H9 (cell line): ENCODE measurements at regions not wholly inside any gene's neighbourhood (a gene's known extent, or its start where the extent isn't known, plus 50 kb on each side); places are given as distances from the start of the nearest gene placed in this dataset.

Source experiments
- DNase-seq: peaks from one replicate; pipeline ENCODE4 v3.0.0-alpha.2; 2017
- H2AFZ ChIP-seq: one replicate; pipeline ENCODE4 v1.6.1; 2013; ENCODE audit warnings: mild to moderate bottlenecking, low read length, control low read depth, moderate library complexity
- H2AK5ac ChIP-seq: 2 replicates; pipeline ENCODE4 v1.6.1; 2013; ENCODE audit warnings: low read length, control low read depth, mixed read lengths; ENCODE audit not compliant: insufficient read length
- H2BK120ac ChIP-seq: one replicate; pipeline ENCODE4 v1.6.1; 2013; ENCODE audit warnings: low read depth, mild to moderate bottlenecking, low read length, control low read depth, inconsistent platforms; ENCODE audit not compliant: poor library complexity, severe bottlenecking
- H2BK12ac ChIP-seq: 2 replicates; pipeline ENCODE4 v1.6.1; 2013; ENCODE audit warnings: low read length, control low read depth, mixed read lengths, low read depth; ENCODE audit not compliant: insufficient read length
- H2BK15ac ChIP-seq: 2 replicates; pipeline ENCODE4 v1.6.1; 2013; ENCODE audit warnings: low read depth, low read length, control low read depth
- H2BK20ac ChIP-seq: one replicate; pipeline ENCODE4 v1.6.1; 2013; ENCODE audit warnings: low read depth, mild to moderate bottlenecking, low read length, control low read depth, inconsistent platforms; ENCODE audit not compliant: poor library complexity, severe bottlenecking
- H2BK5ac ChIP-seq: 2 replicates; pipeline ENCODE4 v1.6.1; 2013; ENCODE audit warnings: low read length, control low read depth, mixed read lengths; ENCODE audit not compliant: insufficient read length
- H3K14ac ChIP-seq: 2 replicates; pipeline ENCODE4 v1.6.1; 2013; ENCODE audit warnings: low read length, control low read depth; ENCODE audit not compliant: insufficient read depth
- H3K18ac ChIP-seq: 2 replicates; pipeline ENCODE4 v1.6.1; 2013; ENCODE audit warnings: low read depth, mild to moderate bottlenecking, mixed read lengths, low read length, control low read depth; ENCODE audit not compliant: insufficient read length
- H3K23ac ChIP-seq: 2 replicates; pipeline ENCODE4 v1.6.1; 2013; ENCODE audit warnings: low read length, control low read depth, mixed read lengths, low read depth; ENCODE audit not compliant: insufficient read length
- H3K23me2 ChIP-seq: 2 replicates; pipeline ENCODE4 v1.6.1; 2013; ENCODE audit warnings: low read depth, mild to moderate bottlenecking, mixed read lengths, low read length, control low read depth; ENCODE audit not compliant: insufficient read length, poor library complexity, severe bottlenecking
- H3K27ac ChIP-seq: 2 replicates; pipeline ENCODE4 v1.5.1; 2013; ENCODE audit warnings: low read length, control low read depth, mixed read lengths, low read depth; ENCODE audit not compliant: insufficient read length
- H3K27me3 ChIP-seq: 2 replicates; pipeline ENCODE4 v1.6.1; 2013; ENCODE audit warnings: low read length, control low read depth, inconsistent platforms; ENCODE audit not compliant: insufficient read depth
- H3K4ac ChIP-seq: 2 replicates; pipeline ENCODE4 v1.6.1; 2013; ENCODE audit warnings: low read depth, mild to moderate bottlenecking, control low read depth, inconsistent platforms, low read length, moderate library complexity
- H3K4me1 ChIP-seq: 2 replicates; pipeline ENCODE4 v1.6.1; 2013; ENCODE audit warnings: low read length, control low read depth, inconsistent platforms; ENCODE audit not compliant: insufficient read depth
- H3K4me2 ChIP-seq: 2 replicates; pipeline ENCODE4 v1.6.1; 2013; ENCODE audit warnings: low read length, control low read depth, mixed read lengths; ENCODE audit not compliant: insufficient read length, insufficient read depth
- H3K56ac ChIP-seq: 2 replicates; pipeline ENCODE4 v1.6.1; 2013; ENCODE audit warnings: low read depth, mild to moderate bottlenecking, mixed read lengths, low read length, control low read depth; ENCODE audit not compliant: insufficient read length
- H3K79me1 ChIP-seq: 2 replicates; pipeline ENCODE4 v1.6.1; 2013; ENCODE audit warnings: low read depth, mild to moderate bottlenecking, moderate library complexity, low read length, control low read depth, inconsistent platforms; ENCODE audit not compliant: insufficient read depth, poor library complexity, severe bottlenecking
- H3K79me2 ChIP-seq: 2 replicates; pipeline ENCODE4 v1.6.1; 2013; ENCODE audit warnings: low read length, control low read depth, inconsistent platforms; ENCODE audit not compliant: insufficient read depth
- H3K9ac ChIP-seq: 2 replicates; pipeline ENCODE4 v1.6.1; 2013; ENCODE audit warnings: low read length, control low read depth, mixed read lengths; ENCODE audit not compliant: insufficient read length; ENCODE audit errors: extremely low read depth
- H3K9me3 ChIP-seq: one replicate; pipeline ENCODE4 v1.6.1; 2013; ENCODE audit warnings: low read depth, low read length, inconsistent platforms; ENCODE audit not compliant: control insufficient read depth
- H3T11ph ChIP-seq: one replicate; pipeline ENCODE4 v1.6.1; 2013; ENCODE audit warnings: mild to moderate bottlenecking, low read length, control low read depth, inconsistent platforms
- H4K20me1 ChIP-seq: one replicate; pipeline ENCODE4 v1.6.1; 2013; ENCODE audit not compliant: control insufficient read depth, insufficient read length, insufficient read depth
- H4K5ac ChIP-seq: 2 replicates; pipeline ENCODE4 v1.6.1; 2013; ENCODE audit warnings: low read depth, mild to moderate bottlenecking, mixed read lengths, low read length, control low read depth; ENCODE audit not compliant: insufficient read length
- H4K8ac ChIP-seq: replicated peaks from 2 replicates; pipeline ENCODE4 v1.6.1; 2013; ENCODE audit warnings: low read length, control low read depth, mixed read lengths, low read depth; ENCODE audit not compliant: insufficient read length
- H4K91ac ChIP-seq: 2 replicates; pipeline ENCODE4 v1.6.1; 2013; ENCODE audit warnings: low read depth, mild to moderate bottlenecking, moderate library complexity, mixed read lengths, low read length, control low read depth; ENCODE audit not compliant: insufficient read length
- H3K27ac Mint-ChIP-seq, 3 experiments: 2 replicates in 2 of 3; 3 replicates in 1 of 3; pipeline ENCODE4 v1.8.0; 2020 to 2021; ENCODE audit warnings: mixed read lengths in 3 of 3, mild to moderate bottlenecking in 1 of 3, moderate library complexity in 1 of 3
- H3K27me3 Mint-ChIP-seq: 2 replicates; pipeline ENCODE4 v1.8.0; 2021; ENCODE audit warnings: low read depth, mild to moderate bottlenecking, moderate library complexity, mixed read lengths
- H3K36me3 Mint-ChIP-seq, 3 experiments: 2 replicates in 2 of 3; 3 replicates in 1 of 3; pipeline ENCODE4 v1.8.0; 2020 to 2021; ENCODE audit warnings: low read depth in 3 of 3, mixed read lengths in 3 of 3; ENCODE audit not compliant: insufficient read depth in 1 of 3
- H3K4me1 Mint-ChIP-seq, 2 experiments: 2 replicates each; pipeline ENCODE4 v1.8.0; 2020; ENCODE audit warnings: mixed read lengths in 2 of 2
- H3K4me3 Mint-ChIP-seq, 2 experiments: 2 replicates in 1 of 2; 3 replicates in 1 of 2; pipeline ENCODE4 v1.8.0; 2020 to 2021; ENCODE audit warnings: mild to moderate bottlenecking in 2 of 2, mixed read lengths in 2 of 2, moderate library complexity in 1 of 2
- H3K9me3 Mint-ChIP-seq, 2 experiments: 2 replicates in 1 of 2; 3 replicates in 1 of 2; pipeline ENCODE4 v1.8.0; 2020; ENCODE audit warnings: mild to moderate bottlenecking in 2 of 2, mixed read lengths in 2 of 2, moderate library complexity in 1 of 2
- CTCF ChIP-seq: fragments of 200-600 bp; sonication (generic); conservative IDR thresholded peaks from 3 replicates; pipeline ENCODE4 v1.8.0; 2021; ENCODE audit warnings: antibody characterized with exemption, mild to moderate bottlenecking
- WGBS: extraction: QIAGEN DNeasy Blood & Tissue Kit; methylation state at CpG from one replicate; pipeline ENCODE4 v1.1.7; 2013; ENCODE audit warnings: missing lambda C conversion rate, low lambda C conversion rate, mixed read lengths; ENCODE audit not compliant: insufficient read length; ENCODE audit errors: extremely low coverage; 5-methylcytosine and 5-hydroxymethylcytosine counted together

- no CpG with 5 or more reads among the region's 4 CpGs for WGBS
- no peaks in the 10 kb centered on the region for H3K9me3 ChIP-seq
- H3K27ac Mint-ChIP-seq, result 0 out of 7 replicates have a peak overlapping the region, but pooled peaks of 1 of the 3 experiments have one; percentile 26
- no peak for TF ChIP-seq CTCF
- no peak overlapping the region for H2BK12ac ChIP-seq
- no peaks in the 10 kb centered on the region for H3K79me2 ChIP-seq
- H2BK120ac ChIP-seq, result no peak overlapping the region
- H3K23ac ChIP-seq, result no peak overlapping the region
- no peak overlapping the region for H4K8ac ChIP-seq
- no peak overlapping the region for H2BK5ac ChIP-seq
- H3K18ac ChIP-seq, result no peak overlapping the region
- H3K9me3 Mint-ChIP-seq, result no peaks in the 10 kb centered on the region
- H3K79me1 ChIP-seq, result no peaks in the 10 kb centered on the region
- no peak overlapping the region for H3K56ac ChIP-seq
- H2BK15ac ChIP-seq, result no peak overlapping the region
- H3K14ac ChIP-seq, result no peak overlapping the region
- no peak overlapping the region for H4K91ac ChIP-seq
- H4K5ac ChIP-seq, result no peak overlapping the region
- no peaks in the 10 kb centered on the region; the same call in 1 of the 2 replicates for H3K4me1 ChIP-seq
- no peaks in the 10 kb centered on the region for H3K36me3 Mint-ChIP-seq
- H3K4ac ChIP-seq, result no peak overlapping the region
- H3K23me2 ChIP-seq, result no peaks in the 10 kb centered on the region
- no peak overlapping the region for H3T11ph ChIP-seq
- no peak overlapping the region for H2AFZ ChIP-seq
- no peaks in the 10 kb centered on the region; a peak in 1 of 4 replicates for H3K4me1 Mint-ChIP-seq
- no peak overlapping the region for H2AK5ac ChIP-seq
- no peak overlapping the region for H2BK20ac ChIP-seq
- H3K27ac ChIP-seq, result no peak overlapping the region
- H3K9ac ChIP-seq, result no peak overlapping the region
- no peak overlapping the region for H3K4me2 ChIP-seq
- no peak for DNase-seq
- no peaks in the 10 kb centered on the region for H3K27me3 Mint-ChIP-seq
- no peak overlapping the region for H3K4me3 Mint-ChIP-seq
- H3K27me3 ChIP-seq, result no peaks in the 10 kb centered on the region
- H4K20me1 ChIP-seq, result no peaks in the 10 kb centered on the region
Measured at GRCh38 chr4:141567326-141567915, 69.0 kb upstream of the IL15 start.
